HCEC 1CT (cell line): ENCODE measurements at regions not wholly inside any gene's neighbourhood (a gene's known extent, or its start where the extent isn't known, plus 50 kb on each side); places are given as distances from the start of the nearest gene placed in this dataset.

Experiments used
- DNase-seq: peaks from one replicate; pipeline ENCODE4 v3.0.0-alpha.2; 2017

GRCh38 chr6:105838171-105838570 is 248.0 kb upstream of the PRDM1 start:
- DNase-seq: peak; percentile 20

DNA sequence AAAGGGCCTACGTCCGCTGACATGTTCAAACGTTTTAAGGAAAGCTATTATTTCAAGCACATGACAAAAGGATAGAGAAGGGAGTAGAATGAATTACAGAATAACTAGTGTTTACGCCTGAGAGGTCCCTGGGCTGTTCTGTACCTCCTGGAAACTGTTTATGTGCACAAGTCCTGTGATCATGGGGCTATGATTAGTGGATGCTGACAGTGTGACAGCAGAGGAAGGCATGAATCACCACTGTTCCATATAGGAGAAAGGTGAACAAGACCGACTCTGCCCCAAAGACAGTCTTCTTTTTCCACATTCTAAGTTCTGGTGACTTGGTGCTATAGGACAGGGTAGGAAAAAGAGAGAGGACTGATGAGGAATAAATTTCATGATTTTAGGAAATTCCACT is 249.2 kb upstream of the PRDM1 start:
- DNase-seq: peak; percentile 9

DNA sequence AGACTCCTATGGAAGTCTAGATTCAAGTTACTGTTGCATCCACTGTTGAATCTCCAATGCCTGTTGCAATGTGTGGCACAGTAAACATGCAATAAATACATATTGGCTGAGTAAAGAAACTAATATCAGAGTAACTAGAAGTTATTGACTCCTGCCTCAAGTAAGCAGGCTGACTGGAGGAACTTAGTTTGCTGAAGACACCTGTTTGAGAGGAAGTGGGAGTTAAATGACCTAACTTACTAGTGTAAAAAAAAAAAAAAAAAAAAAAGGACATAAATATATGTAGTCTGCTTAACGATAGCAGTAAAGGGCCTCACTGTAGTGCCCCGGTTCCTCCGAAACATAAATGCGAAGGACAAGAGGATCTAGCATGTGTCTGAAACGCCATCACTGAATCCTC is 249.8 kb upstream of the PRDM1 start:
- DNase-seq: no peak

DNA sequence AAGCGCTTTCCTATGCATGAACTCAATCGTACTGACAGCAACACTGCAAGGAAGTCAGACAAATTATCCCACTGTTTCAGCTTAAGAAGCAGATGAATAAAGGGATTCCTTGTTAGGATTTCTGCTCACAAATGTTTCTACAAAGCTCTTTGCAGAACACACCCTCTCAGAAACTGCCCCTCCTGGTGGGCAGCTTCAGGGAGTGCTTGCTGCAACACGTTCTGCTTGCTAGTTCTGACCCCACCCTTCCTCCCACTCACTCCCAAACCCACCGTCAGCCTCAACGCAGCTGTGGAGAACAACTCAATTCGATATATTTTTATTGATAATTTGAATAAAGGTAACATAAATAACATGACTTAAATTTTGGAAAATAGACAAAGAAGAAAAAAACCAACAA is 250.8 kb upstream of the PRDM1 start:
- DNase-seq: peak; percentile 28

DNA sequence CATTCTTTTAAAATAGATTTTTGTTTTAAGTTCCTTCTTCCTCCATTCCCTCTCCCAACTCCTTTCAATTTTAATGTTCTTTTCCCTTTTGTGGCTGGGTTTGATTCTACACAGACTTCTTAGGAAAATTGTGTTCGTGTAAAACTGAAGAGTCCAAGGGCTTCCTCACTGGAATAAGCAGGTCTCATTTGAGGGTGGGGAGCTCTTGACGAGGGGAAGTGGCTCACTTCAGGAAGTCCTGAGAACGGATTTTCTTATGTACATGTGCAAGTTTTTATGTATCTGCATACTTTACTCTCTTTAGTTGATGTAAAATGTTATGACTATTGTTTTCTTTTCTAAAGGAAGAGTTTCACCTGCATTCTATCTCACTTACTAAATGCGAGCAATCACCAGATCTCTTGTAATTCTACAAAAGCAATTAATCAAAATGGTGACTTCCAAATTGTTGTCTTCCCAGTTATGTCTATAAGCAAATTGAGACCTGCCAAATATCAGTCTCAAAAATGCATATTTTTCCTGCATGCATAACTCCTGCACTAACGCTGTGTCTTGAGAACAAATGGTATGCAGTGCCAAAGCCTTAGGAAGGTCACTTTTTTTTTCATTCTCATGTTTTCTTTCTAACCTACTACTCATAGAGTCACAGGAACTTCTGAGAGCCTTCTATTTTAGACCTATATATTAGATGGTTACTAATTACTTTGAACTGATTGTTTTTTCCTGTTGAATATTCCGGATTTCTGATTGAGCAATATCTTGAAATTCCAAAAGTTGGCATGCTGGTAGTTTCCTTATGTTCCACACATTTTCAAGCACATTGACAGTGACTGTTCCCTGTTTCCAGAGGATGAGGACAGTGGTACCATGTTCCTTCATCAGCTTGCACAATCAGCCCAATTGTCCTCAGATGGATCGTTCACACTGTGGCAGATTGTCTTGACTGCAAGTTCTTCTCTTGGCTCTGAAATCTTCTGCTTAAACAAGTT is 251.9 kb upstream of the PRDM1 start:
- no peak for DNase-seq

GRCh38 chr6:105832313-105832761 is 253.8 kb upstream of the PRDM1 start:
- no peak for DNase-seq

DNA sequence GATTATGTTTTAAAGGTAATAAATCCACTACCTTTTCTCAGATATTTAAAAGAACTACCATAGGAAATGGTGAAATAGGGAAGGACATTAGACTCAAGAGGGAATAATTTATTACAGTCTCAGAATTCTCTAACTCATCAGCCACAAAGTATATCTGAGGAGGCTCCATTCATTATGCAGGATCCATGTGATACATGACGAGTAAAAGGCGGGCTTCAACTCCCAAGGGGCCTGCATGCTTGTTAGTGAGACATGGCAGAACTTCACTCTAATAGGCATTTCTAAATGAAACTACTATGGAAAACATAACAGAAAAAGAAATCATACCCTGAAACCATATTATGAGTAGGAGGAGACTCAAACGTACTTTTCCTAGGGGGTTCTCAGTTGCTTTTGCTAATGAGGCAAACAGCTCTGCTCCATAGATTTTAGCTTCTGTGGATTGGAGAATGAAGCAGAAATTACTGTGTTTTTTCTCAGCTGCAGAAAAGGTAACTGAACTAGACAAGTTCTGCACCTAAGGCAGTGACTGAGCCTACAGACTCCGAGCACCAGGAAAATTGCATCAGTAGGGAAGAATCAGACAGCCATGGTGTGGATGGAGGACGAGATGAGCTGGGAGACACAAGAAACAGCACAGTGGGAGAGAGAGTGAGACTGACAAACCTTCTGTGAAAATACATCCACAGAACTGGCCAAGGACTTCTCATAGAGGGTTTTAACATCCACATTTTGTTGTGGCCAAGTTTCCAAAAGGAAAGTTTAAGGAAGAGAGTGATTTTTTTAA is 254.6 kb upstream of the PRDM1 start:
- no peak for DNase-seq

- DNase-seq: no peak
Observed at GRCh38 chr6:105825210-105825609, 260.9 kb upstream of the PRDM1 start.

DNA sequence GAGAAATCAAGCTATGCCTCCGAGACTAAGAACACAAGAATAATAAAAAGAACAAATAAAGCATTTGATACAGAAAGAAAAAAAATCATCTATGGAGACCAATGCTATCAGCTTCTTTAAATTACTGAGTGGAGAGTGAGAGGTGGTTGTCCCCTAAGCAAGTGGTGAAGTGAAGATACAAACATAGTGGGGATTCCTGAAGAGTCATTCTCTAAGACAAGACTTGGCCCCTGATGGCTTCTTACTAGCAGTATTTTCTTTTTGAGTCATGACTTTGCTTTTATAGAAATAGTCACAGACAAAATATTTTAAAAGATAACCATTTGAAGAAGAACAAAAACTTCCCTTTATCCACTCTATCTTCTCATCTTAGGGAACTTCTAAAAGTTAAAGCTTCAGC is 261.4 kb upstream of the PRDM1 start:
- DNase-seq: no peak

DNA sequence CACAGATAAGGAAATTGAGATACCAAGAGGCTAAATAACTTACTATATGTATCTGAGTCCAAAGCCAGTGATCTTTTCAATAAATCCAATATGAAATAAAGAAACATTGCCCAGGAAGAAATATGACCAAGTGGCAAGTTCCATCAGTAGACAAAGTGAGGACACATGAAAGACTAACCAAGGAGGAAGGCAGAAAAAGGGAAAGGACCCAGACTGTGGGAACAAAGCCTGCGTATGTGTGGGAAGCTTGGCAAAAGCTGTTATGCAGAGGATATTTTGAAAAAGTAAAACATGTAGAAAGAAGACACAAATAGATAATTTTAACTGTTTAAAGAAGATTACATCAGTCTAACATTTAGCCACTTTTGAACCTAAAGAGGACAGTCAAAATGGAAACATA is 264.4 kb upstream of the PRDM1 start:
- no peak for DNase-seq

DNA sequence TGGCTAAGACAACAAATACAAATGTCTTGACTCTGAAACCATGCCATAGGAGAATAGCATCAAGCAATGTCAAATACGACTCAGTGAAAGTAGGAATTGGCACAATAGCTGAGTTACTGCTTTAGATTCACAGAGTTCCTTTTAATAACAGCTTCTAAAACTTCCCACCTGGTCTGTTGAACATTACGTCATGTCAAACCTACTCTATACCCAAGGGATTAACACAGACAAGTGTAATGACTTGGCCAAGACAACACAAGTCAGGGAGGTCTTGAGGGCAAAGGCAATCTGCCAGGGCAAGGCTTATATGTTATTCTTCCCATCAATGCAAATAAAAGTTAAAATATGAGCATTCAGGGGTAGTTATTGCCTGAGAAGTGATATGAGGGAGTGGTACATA is 265.1 kb upstream of the PRDM1 start:
- no peak for DNase-seq

DNA sequence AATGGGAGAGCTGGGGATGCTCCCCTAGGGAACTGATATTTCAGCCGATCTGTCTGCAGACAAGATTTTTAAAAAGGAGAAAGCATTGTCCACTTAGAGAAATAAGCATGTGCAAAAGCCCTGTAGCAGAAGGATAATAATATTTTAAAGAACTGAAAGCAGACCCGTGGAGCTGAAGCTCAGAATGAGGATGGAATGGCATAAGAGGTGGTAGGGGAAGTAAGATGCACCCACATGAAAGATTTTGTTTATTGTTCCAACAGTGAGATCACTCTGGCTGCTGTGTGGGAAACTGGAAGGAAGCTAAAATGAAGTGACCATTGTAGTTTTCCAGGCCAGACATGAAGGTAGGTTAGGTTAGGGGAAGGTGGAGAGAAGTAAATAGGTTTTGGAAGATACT is 266.4 kb upstream of the PRDM1 start:
- no peak for DNase-seq

DNA sequence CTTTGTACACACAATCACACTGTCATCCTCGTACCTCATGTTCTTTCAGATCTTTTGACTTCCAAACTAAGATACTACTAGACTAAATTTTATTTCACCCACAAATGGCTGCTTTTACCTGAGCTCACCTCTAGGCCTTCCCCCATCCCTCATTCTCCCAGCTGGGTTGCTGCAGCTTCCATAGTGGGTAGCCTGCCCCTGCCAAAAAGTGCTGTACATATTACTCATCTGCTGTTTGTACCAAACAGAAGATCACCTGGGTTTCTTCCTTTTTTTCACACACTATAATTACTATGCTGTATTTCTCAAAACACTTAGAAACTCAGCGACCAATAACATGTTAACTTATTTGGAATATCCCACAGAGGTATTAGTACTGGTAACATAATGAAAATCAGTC is 267.6 kb upstream of the PRDM1 start:
- DNase-seq: no peak

DNA sequence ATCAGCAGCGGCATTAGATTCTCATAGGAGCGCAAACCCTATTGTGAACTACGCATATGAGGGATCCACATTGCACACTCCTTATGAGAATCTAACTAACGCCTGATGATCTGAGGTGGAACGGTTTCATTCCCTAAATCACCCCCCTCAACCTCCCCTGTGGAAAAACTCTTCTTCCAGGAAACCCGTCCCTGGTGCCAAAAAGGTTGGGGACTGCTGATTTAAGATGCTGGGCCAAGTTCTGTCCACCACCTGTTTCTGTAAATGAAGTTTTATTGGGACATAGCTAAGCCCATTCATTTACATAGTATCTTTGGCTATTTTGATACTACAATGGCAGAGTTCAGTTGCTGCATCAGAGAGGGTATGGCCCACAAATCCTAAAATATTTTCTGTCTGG is 268.2 kb upstream of the PRDM1 start:
- no peak for DNase-seq

GRCh38 chr6:105817370-105817769 is 268.8 kb upstream of the PRDM1 start:
- DNase-seq: no peak

DNA sequence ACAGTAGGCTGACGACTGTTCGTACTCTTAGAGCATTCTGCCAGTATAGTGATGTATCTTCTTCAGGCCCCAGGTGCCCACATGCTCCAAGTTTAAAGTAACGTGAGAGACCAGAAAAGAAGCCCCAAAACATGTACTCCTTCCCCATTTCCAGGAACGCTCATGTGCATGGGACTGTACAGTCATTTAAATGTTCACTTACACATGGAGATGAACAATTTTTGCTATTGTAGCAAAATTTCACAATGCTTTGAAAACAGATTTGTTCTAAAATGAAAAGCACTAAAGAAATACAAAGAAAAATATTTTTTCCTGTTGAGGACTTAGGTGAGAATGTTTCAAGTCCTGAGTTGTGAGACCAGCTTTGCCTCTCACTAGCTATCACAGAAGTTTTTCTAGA is 269.3 kb upstream of the PRDM1 start:
- DNase-seq: no peak

DNA sequence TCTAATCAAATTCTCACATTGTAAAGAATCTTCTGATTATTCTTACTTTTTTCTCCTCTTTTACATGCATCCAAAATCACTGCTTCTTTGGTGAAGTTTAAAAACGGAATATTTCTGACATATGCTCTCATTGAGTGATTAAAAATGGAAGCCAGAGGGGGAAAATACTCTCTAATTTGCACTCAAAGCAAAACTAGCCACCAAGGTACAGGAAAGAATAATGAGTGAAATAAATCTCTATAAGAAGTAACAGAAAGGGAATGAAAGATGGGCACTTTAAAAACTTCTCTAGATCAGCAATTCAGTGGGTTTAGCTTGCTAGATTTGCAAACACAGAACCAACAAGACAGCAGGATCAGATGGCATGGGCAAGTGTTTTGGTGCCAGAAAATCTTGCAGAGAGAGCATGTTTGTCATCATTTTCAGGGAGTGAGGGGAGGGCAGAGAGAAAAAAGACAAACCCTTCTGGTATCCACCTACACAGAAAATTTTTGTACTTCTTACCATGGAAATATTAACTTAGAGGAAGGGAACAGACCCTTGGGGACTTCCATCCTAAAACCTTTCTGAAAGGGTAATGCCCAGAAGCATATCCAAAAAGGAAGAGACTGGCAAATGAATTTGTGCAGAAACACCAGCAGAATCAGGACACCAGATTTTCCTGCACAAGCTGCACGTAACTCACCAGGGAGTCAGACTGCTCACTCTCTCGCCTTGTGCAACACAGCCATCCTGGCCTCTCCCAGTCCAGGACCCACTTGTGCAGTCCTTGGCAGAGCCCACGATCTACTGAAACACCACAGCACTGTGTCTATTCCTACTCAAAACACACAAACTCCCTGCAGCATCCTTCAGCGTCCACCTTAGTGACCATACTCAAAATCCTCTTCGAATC is 270.2 kb upstream of the PRDM1 start:
- DNase-seq: no peak

GRCh38 chr6:105814745-105815536 is 271.2 kb upstream of the PRDM1 start:
- DNase-seq: no peak

DNA sequence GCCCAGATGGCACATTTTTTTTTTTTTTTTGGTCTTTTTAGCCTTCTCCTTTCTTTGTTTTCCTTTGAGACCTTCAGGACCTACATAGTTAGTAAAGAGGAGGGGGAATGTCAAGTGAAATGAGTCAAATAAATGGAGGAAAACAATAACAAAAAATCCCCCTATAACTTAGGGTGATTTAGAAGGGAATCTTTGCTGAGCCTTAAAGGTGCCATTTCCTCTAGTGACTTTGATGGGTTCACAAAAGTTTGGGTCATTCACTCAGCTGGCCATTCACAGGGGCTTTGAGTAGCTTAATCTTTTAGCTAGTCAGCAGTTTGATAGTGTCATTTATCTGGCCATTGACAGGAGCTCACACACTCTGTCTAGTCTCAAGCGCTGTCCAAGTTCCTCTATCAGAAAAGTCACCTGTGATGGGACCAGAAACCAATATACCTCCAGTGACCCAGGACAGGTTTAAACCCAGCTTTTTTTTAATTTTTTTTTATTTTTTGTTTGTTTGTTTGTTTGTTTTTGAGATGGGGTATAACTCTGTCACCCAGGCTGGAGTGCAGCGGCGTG is 275.1 kb upstream of the PRDM1 start:
- no peak for DNase-seq

DNA sequence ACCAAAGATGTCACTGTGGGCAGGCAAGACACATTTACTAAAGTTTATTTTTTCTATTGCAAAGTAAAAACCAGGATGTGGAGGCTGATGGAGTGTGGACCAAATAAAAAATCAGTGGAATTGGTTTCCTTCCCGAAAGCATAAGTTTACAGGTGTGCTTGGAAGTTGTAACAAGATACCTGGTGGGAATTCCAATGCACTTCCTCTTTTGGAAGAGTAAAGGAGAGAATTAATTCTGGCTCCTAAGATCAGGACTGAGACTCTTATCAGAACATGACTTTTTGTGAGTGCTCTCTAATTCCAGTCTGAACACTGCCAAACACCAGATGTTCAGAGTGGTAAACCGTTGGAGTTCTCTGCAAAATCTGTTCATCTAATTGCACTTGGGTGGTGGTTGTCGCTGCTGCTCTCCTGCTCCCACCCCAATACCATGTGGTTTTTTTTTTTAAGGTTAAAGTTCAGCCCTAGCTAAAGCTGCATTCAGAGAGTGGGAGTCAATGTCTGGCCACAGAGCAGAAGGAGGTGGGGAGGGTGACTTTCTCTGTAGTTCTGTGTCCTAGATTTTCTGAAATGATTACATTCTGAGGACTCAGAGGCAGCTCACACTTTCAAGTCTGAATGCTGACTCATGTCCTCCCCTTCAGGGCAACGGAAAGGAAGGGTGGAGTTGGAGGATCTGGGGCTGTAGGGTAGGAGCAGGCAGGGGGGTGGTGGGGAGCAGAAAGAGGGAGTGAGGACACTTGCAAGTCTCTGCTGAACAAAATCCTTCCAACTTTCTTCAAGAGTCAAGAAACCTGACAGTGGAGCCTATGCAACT is 275.8 kb upstream of the PRDM1 start:
- peak; percentile 91 for DNase-seq

DNA sequence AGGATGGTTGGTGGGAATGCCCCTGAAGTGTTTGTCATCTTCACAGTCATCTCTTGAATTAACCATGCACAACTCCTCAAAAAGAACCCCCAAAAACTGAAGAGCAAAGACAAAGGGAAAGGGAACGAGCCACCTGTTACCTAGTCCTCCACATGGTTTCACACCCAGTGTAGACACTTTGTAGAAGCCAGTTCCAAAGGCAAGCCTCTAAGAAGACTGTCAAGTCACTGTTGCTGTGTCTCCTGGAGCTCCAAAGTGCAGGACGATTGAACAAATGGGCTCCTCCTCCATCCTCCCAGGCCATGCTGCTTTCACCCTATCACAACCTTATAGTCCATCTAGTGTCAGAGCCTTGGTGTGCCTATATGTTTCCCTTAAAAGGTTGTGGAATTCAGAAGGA is 277.6 kb upstream of the PRDM1 start:
- no peak for DNase-seq
